ENCODE measurements at regions not wholly inside any gene's neighbourhood (a gene's known extent, or its start where the extent isn't known, plus 50 kb on each side); places are given as distances from the start of the nearest gene placed in this dataset.
"Not testable (repeated sequence)": the region's sequence is repeated elsewhere in the genome, so short reads cannot be mapped to it uniquely, and the experiment has no call there.

DNA sequence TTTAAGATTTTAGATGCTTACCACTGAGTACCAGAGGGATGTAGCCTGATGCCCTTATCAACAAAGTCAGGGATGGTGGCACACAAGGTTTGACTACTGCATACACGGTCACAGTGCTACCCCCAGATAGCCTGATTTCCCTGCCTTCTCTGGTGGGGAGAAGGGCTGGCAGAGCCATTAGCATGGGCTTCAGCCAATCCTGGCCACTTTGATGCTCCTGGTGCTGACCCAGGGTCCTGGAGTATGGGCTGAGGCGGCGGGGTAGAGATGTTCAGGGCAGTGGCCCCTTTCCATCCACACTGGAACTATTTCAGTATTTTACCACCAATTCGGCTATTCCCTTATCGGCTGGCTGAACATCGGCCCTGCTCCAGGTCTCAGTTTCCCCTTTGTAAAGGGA, 83.2 kb downstream of the POTEB3 start:
- H3K27ac ChIP-seq (ENCODE audit: low read depth in 2 of 2, low read length in 2 of 2); H3K36me3 ChIP-seq (ENCODE audit: control insufficient read depth in 2 of 3, insufficient read depth in 3 of 3, low read length in 3 of 3); H3K27me3 ChIP-seq (ENCODE audit: control insufficient read depth, insufficient read depth, low read length); H3K4me3 ChIP-seq (ENCODE audit: low read length in 3 of 3); H3K9ac ChIP-seq (ENCODE audit: low read length in 3 of 3); intact Hi-C loops (cut with DNase I); H3K9me3 ChIP-seq (ENCODE audit: control insufficient read depth in 2 of 3, insufficient read depth in 1 of 3, low read length in 3 of 3); H3K4me1 ChIP-seq (ENCODE audit: control insufficient read depth in 2 of 3, insufficient read depth in 2 of 3, low read depth in 1 of 3, low read length in 3 of 3); DNase-seq; FAIRE-seq: not testable (repeated sequence)

DNA sequence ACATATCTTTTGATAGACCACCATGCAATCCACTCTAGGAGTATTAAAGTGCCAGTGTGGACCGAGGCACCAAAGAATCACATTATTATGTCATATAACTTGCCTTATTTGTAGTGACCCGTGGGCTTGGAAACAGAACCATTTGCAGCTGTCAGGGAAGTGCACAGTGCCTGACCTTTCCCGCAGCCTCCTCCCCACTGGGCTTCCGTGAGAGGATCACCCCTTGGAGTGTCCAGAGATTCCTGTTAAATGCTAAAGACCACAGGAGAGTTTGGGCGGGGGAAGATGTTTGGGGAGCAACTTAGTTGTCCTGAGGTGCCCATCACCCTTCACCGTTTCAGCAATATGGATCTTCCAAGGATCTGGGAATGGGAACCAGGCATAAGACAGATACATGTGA, 84.4 kb downstream of the POTEB3 start:
- FAIRE-seq; DNase-seq; intact Hi-C loops (cut with DNase I); H3K4me1 ChIP-seq (ENCODE audit: control insufficient read depth in 2 of 3, insufficient read depth in 2 of 3, low read depth in 1 of 3, low read length in 3 of 3); H3K4me3 ChIP-seq (ENCODE audit: low read length in 3 of 3); H3K9me3 ChIP-seq (ENCODE audit: control insufficient read depth in 2 of 3, insufficient read depth in 1 of 3, low read length in 3 of 3); H3K36me3 ChIP-seq (ENCODE audit: control insufficient read depth in 2 of 3, insufficient read depth in 3 of 3, low read length in 3 of 3); H3K27ac ChIP-seq (ENCODE audit: low read depth in 2 of 2, low read length in 2 of 2); H3K27me3 ChIP-seq (ENCODE audit: control insufficient read depth, insufficient read depth, low read length); H3K9ac ChIP-seq (ENCODE audit: low read length in 3 of 3): not testable (repeated sequence)

DNA sequence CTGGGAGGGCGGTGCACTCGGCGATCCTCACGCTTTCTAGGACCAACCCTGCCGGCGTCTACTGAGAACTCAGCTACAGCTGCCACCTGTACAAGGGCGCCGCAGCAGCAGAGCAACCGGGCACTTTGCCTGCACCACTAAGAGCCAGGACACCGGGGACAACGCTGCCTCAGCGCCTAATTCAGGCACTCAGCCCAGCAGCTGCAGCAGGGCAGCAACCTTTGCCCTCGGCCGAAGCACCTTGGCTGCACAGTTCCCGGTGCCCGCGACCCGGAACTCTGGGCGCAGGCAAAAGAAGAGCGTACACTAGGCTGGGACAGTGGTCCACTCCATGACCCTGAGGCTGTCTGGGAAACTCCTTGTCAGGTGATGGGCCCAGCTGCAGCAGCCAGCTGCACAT, 85.7 kb downstream of the POTEB3 start:
- H3K9ac ChIP-seq (ENCODE audit: low read length in 3 of 3); H3K4me3 ChIP-seq (ENCODE audit: low read length in 3 of 3); H3K27me3 ChIP-seq (ENCODE audit: control insufficient read depth, insufficient read depth, low read length); H3K27ac ChIP-seq (ENCODE audit: low read depth in 2 of 2, low read length in 2 of 2); FAIRE-seq; H3K36me3 ChIP-seq (ENCODE audit: control insufficient read depth in 2 of 3, insufficient read depth in 3 of 3, low read length in 3 of 3); H3K4me1 ChIP-seq (ENCODE audit: control insufficient read depth in 2 of 3, insufficient read depth in 2 of 3, low read depth in 1 of 3, low read length in 3 of 3); intact Hi-C loops (cut with DNase I); DNase-seq; H3K9me3 ChIP-seq (ENCODE audit: control insufficient read depth in 2 of 3, insufficient read depth in 1 of 3, low read length in 3 of 3): not testable (repeated sequence)

DNA sequence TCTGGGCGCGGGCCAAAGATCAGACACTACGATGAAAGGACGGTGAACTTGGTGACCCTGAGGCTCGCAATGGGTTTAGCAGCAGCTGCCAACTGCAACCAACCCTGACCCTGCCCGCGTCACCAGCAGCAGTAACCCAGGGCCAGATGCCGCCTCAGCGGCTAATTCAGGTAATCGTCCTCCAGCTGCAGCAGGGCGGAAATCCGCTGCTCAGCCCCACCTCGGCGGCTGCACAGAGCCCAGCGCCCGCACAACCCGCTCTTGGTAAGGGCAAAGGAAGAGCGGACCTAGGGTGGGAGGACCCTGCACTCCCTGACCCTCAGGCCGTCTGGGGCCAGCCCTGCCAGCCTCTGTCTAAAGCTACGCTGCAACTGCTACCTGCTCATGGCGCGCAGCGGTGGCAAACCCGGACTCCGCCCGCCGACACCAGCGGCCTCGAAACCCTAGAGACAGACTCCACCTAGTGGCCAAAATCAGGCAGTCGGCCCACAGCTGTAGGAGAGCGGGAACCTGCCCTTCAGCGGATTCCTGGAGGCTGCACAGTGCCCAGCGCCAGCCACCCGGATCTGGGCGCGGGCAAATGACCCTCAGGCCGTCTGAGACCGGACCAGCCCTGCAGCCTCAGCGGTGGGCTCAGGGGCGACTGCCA, 87.5 kb downstream of the POTEB3 start:
- H3K9me3 ChIP-seq (ENCODE audit: control insufficient read depth in 2 of 3, insufficient read depth in 1 of 3, low read length in 3 of 3); intact Hi-C loops (cut with DNase I); H3K4me1 ChIP-seq (ENCODE audit: control insufficient read depth in 2 of 3, insufficient read depth in 2 of 3, low read depth in 1 of 3, low read length in 3 of 3); H3K36me3 ChIP-seq (ENCODE audit: control insufficient read depth in 2 of 3, insufficient read depth in 3 of 3, low read length in 3 of 3); H3K27ac ChIP-seq (ENCODE audit: low read depth in 2 of 2, low read length in 2 of 2); FAIRE-seq; DNase-seq; H3K9ac ChIP-seq (ENCODE audit: low read length in 3 of 3); H3K27me3 ChIP-seq (ENCODE audit: control insufficient read depth, insufficient read depth, low read length); H3K4me3 ChIP-seq (ENCODE audit: low read length in 3 of 3): not testable (repeated sequence)

DNA sequence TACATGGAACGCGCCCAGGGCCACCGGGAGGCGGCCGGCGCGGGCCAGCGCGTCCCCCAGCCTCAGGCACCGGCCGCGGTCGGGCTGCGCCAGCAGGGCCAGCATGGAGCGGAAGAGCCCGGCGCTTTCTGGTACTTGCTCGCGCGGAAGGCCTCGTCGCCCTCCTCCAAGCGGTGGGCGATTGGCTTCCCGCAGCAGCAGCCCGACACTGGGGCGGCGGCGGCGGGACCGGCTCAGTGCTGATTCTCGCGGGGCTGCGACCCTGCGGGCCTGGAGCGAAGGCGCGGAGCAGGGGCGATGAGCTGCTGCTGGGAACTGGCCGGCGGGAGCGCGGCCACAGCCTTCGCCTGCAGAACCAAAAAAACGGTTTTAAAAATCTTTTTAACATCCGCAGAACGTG, 95.3 kb downstream of the POTEB3 start:
- not testable (repeated sequence) for H3K4me3 ChIP-seq (ENCODE audit: low read length in 3 of 3); H3K4me1 ChIP-seq (ENCODE audit: control insufficient read depth in 2 of 3, insufficient read depth in 2 of 3, low read depth in 1 of 3, low read length in 3 of 3); FAIRE-seq

DNA sequence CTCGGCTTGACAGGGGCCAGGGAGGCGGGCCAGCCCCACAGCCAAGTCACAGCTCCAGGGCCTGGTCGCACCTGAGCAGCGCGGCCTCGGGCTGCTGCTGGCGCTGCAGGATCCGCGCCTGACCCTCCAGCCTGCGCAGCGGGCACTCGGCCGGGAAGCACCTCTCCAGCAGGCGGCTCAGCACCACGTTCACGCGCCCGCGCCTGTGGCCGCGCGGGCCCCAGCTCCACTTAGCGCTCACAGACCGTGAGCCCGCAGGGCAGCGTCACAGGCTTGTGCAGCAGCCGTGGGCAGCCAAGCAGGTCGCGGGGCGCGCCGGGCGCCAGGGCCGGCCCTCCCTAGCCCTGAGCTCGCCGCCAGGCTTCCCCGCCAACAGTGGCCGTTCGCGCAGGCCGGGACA, 95.8 kb downstream of the POTEB3 start:
- intact Hi-C loops (cut with DNase I); H3K4me1 ChIP-seq (ENCODE audit: control insufficient read depth in 2 of 3, insufficient read depth in 2 of 3, low read depth in 1 of 3, low read length in 3 of 3); H3K9me3 ChIP-seq (ENCODE audit: control insufficient read depth in 2 of 3, insufficient read depth in 1 of 3, low read length in 3 of 3); H3K4me3 ChIP-seq (ENCODE audit: low read length in 3 of 3); FAIRE-seq; H3K27me3 ChIP-seq (ENCODE audit: control insufficient read depth, insufficient read depth, low read length); H3K27ac ChIP-seq (ENCODE audit: low read depth in 2 of 2, low read length in 2 of 2); H3K36me3 ChIP-seq (ENCODE audit: control insufficient read depth in 2 of 3, insufficient read depth in 3 of 3, low read length in 3 of 3); H3K9ac ChIP-seq (ENCODE audit: low read length in 3 of 3); DNase-seq: not testable (repeated sequence)

More for the DNA sequence above, 95.3 kb downstream of the POTEB3 start:
- H3K36me3 ChIP-seq (ENCODE audit: control insufficient read depth in 2 of 3, insufficient read depth in 3 of 3, low read length in 3 of 3); H3K27me3 ChIP-seq (ENCODE audit: control insufficient read depth, insufficient read depth, low read length); H3K9me3 ChIP-seq (ENCODE audit: control insufficient read depth in 2 of 3, insufficient read depth in 1 of 3, low read length in 3 of 3); intact Hi-C loops (cut with DNase I); H3K9ac ChIP-seq (ENCODE audit: low read length in 3 of 3); H3K27ac ChIP-seq (ENCODE audit: low read depth in 2 of 2, low read length in 2 of 2): not testable (repeated sequence)
- peak in 1 of 5 donors; percentile 0 for DNase-seq

DNA sequence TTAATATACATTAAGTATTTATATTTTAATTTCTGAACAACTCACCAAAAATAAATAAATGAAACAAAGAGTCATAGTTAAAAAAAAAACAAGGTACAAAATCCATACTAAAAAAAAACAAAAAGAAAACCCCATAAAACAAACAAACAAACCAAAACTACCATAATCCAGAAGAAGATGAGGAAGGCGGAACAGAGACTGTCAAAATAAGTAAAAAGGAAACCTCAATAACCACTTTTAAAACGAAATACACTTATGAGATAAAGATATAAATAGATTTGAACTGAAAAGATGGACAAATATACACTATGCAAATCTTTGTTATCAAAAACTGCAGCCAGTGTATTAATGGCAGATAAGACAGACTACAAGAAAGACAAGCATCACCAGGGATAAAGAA, 103.3 kb downstream of the POTEB3 start:
- H3K4me1 ChIP-seq (ENCODE audit: control insufficient read depth in 2 of 3, insufficient read depth in 2 of 3, low read depth in 1 of 3, low read length in 3 of 3); H3K9me3 ChIP-seq (ENCODE audit: control insufficient read depth in 2 of 3, insufficient read depth in 1 of 3, low read length in 3 of 3); H3K36me3 ChIP-seq (ENCODE audit: control insufficient read depth in 2 of 3, insufficient read depth in 3 of 3, low read length in 3 of 3); H3K4me3 ChIP-seq (ENCODE audit: low read length in 3 of 3); DNase-seq; FAIRE-seq; intact Hi-C loops (cut with DNase I); H3K27me3 ChIP-seq (ENCODE audit: control insufficient read depth, insufficient read depth, low read length); H3K9ac ChIP-seq (ENCODE audit: low read length in 3 of 3); H3K27ac ChIP-seq (ENCODE audit: low read depth in 2 of 2, low read length in 2 of 2): not testable (repeated sequence)

DNA sequence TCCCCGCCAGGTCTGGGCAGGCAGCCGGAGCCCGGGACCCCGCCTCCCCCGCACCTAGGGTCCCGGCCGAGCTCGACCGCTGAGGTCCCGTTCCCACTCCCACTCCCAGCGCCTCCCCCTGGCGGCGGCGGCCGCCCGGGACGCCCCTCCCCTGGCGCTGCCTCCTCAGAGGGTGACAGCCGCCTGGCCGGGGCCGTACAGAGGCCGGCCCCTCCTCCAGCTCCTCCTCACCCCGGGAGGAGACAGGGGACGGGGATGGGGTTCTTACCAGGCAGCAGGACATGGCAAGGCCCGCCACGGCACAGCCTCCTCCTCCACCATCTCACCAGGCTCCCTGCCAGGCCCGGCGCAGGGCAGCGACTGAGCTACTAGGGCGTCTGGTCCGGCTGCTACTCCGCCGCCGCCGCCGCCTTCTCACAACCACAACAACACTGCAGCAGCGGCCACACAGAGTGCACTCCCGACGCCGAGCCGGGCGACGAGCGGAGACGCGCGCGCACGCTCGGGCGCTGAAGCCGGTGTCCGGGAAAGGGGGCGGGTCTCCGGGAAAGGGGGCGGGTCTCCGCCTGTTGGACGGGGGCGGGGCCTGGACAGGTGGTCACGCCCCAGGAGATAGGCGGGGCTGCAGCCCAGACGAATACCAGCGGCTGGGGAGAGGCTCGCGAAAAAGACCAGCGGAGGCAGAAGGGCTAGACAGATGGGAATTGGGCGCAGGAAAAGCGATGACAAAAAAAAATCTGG, 115.4 kb downstream of the POTEB3 start:
- H3K4me1 ChIP-seq (ENCODE audit: control insufficient read depth in 2 of 3, insufficient read depth in 2 of 3, low read depth in 1 of 3, low read length in 3 of 3); FAIRE-seq: not testable (repeated sequence)

More for the DNA sequence above, 115.4 kb downstream of the POTEB3 start:
- intact Hi-C loops (cut with DNase I); H3K9me3 ChIP-seq (ENCODE audit: control insufficient read depth in 2 of 3, insufficient read depth in 1 of 3, low read length in 3 of 3); DNase-seq; H3K27me3 ChIP-seq (ENCODE audit: control insufficient read depth, insufficient read depth, low read length); H3K9ac ChIP-seq (ENCODE audit: low read length in 3 of 3); H3K36me3 ChIP-seq (ENCODE audit: control insufficient read depth in 2 of 3, insufficient read depth in 3 of 3, low read length in 3 of 3); H3K27ac ChIP-seq (ENCODE audit: low read depth in 2 of 2, low read length in 2 of 2); H3K4me3 ChIP-seq (ENCODE audit: low read length in 3 of 3): not testable (repeated sequence)

Measured in kidney (tissue), 10 donors.